ENCODE measurements at regions not wholly inside any gene's neighbourhood (a gene's known extent, or its start where the extent isn't known, plus 50 kb on each side); places are given as distances from the start of the nearest gene placed in this dataset.
"Not testable (repeated sequence)": the region's sequence is repeated elsewhere in the genome, so short reads cannot be mapped to it uniquely, and the experiment has no call there.

DNA sequence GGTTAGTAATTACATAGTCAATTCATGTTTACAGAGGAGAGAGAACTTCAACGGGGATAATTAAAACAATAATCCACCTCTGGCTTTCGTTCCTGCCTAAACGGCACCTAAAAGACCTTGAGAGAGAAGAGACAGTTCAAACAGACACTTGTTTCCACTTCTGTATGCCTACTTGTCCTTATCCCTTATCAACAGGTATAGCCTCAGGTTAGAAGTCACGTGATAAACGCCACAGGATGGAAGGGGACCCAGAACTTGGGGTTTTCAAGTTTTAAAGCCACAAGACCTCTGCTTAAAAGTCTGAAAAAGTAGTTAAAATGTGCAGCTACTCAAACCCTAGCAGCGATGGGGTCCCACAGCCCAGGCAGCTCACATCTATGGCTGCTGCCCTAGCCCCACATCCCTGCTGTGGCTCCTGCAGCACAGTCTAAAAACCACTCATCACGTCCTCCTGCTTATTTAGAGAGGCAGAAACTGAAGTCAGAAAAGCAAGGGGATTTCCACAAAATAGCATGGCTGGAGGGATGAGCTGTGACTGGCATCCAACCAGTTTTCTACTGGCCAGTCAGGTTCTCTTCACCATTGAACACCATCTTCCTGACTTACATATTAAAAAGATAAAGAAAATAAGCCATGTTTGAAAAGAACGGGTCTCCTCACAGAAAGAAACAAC is 51.2 kb upstream of the SEC16B start:
- DNase-seq (ENCODE audit: low spot score) = no peak

DNA sequence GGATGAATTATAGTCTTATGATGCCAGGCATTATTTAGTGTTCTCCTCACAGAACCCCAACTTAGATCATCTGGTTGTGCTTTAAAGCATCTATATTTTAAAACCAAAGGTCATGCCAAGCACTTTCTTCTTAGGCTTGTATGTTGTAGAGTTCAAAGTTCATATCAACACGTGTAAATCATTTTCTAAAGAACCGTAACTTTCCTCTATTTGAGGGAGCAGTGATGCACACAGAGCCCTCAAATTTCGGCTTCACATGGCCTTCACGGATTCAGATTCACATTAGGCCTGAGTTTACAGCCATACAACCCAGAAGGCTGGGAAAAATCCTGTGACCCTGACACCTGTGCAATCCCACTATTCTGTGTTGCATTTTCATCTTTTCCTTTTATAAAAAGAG is 52.1 kb upstream of the SEC16B start:
- DNase-seq (ENCODE audit: low spot score) = no peak

DNA sequence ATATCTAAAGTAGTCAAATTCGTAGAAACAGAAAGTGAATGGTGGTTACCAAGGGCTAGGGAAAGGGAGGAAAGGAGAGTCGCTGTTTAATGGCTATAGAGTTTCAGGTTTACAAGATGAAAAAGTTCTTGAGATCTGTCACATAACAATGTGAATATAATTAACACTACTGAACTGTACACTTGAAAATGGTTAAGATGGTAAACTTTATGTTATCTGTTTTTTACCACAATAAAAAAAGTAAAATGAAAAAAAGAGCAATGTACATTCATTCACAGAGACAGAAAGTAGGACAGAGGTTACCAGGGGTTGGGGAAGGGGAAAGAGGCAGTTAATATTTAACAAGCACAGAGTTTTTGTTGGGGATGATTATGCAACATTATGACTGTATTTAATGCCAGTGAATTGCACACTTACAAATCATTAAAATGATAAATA is 53.3 kb upstream of the SEC16B start:
- no peak for DNase-seq (ENCODE audit: low spot score)

DNA sequence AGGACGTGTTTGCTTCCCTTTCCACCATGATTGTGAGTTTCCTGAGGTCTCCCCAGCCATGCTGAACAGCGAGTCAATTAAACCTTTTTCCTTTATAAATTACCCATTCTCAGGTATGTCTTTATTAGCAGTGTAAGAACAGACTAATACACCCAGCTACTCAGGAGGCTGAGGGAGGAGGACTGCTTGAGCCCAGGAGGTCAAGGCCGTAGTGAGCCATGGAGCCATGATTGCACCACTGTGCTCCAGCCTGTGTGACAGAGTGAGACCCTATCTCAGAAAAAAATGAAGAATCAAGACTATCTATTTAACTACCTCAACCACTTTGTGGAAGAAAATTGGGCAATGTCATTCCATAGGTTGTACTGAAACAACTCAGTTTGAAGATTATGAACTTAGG is 54.6 kb upstream of the SEC16B start:
- no peak for DNase-seq (ENCODE audit: low spot score)

DNA sequence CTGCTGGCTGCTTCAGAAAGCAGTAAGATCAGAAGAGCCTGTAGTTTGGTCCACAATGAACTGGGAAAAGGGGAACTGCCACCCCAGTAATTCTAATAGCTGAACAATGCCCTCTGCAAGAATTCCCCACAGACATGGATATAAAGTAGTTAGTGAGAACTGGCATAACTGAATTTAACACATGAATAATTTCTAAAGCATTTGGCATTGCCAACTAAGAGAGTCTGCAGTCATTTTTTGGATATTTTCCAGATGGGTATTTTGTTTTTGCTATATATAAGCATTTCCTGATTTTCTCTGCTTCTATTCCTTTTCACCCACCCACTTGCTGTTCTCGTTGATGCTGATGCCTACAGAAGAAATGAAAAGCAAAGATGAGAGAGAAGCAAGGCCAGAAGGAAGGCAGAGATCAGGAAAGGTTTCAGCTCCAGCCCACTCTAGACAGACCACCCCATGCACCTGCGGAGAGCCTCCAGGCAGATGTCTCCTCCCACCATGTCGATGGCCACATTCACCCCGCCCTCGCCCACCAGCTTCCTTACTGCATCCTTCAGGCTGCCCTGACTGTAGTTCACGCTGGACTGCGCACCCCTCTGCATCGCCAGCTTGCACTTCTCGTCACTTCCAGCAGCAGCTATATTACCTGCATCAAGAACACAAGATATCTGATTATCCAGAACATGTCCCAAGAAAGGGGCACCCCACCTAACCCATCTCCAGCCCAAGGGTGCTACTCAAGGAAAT is 55.9 kb upstream of the SEC16B start:
- DNase-seq (ENCODE audit: low spot score) = no peak

DNA sequence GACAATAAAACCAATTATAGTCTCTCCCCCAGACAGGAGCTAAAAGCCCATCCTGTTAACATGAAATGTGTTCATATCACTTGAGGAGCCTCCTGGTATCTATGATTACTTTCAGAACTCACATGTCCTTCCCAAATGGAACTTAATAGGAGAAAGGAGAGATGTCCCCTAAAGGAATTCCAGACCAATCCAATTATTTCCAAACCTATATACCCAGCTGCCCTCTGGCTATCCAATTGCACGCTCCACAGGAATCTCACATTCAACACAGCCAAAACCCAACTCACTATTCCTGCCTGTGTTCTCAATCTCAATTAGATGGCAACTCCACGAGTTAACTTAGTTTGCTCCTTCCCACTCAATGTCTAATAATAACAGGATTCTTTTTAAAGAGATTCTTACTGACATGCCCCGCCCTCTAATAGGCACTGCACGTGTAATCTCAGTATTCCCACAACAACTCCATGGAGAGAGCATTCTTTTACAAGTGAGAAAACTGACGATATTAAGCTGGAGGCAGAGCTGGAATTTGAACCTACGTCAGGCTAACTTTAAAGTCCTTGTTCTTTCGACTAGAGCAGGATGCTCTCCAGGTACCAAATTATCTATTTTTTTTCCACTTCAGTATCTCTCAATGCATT is 59.1 kb upstream of the SEC16B start:
- DNase-seq (ENCODE audit: low spot score) = no peak

DNA sequence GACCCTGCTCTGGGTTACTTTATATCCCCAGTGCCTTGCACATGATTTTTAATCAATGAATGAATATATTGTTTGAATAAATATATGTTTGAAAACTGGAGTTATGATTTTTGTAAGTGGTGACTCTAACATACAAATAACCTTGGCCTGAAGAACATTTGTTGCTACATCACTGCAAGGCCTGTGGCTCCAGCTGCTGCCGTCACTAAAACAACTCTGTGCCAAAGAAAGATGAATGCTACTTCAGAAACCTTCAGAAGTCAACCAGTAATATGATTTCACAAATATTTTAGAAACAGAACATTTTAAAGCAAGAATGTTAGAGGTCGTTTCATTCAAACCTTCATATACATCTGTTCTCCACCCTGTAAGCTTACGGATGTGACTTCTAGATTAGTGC is 60.6 kb upstream of the SEC16B start:
- no peak for DNase-seq (ENCODE audit: low spot score)

DNA sequence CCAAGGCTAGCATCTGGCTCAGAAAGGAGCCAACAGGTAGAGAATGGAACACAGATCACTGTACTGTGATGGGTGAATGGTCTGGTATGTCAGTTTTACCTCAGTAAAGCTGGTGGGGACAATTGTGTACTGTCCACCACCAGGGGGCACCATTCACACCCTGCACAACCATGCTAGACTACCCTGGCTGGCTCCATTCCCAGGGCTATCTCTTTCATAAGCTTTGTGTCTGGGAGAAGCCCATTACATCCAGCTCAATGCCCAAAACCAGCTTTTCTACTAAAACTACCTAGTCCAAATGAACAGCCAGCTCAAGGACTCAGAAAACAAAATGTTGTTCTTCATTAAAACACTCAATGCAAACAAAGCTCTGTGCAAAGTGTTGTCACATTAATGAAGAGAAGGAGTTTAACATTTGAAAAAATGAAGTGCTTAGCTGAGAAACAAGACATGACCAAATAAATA is 62.0 kb upstream of the RASAL2 start:
- peak; percentile 94 for DNase-seq (ENCODE audit: low spot score)

DNA sequence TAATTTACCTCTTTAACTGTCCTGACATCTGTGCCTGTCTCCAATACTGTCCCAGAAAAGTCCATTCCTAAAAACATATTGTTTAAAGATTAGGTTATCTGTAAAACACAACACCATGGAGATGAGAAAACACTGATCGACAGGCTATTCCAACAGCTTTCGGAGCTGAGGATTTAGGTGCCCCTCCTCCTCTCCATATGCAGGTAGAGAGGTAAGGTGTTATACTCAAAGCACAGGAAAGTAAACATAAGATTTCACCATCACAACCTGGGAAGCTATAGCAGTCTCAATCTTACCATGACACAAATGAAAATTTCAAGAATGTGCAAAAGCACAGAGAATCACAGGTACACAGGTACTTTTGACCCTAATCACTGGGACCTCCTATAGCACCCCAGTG is 60.9 kb upstream of the RASAL2 start:
- DNase-seq (ENCODE audit: low spot score) = no peak

DNA sequence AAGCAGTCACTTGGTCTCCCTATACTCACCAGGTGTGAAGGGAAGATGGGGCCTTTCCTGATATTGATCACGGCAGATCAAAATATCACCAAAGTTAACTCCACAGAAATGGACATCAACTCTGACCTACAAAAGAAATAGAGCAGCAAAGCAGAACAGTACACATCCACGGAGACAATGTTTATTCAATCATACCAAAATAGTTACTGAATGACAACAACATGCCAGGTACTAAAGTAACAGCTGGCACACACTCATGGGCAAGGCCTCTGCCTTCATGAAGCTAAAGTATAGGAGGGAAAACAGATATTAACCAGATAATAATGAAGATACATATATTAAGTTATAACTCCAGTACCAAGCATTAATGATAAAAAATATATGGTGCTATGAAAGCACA is 59.2 kb upstream of the RASAL2 start:
- DNase-seq (ENCODE audit: low spot score) = no peak

DNA sequence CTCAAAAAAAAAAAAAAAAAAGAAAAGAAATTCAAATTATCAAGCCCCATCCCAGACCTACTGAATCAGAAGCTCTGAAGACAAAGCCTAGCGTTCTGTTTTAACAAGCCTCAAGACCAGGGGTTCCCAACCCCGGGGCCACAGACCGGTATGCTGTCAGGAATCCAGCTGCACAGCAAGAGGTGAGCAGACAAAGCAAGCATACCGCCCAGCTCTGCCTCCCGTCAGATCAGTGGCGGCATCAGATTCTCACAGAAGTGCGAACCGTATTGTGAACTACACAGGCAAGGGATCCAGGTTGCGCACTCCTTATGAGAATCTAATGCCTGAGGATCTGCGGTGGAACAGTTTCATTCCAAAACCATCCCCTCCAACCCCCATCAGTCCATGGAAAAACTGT is 57.8 kb upstream of the RASAL2 start:
- DNase-seq (ENCODE audit: low spot score) = no peak

DNA sequence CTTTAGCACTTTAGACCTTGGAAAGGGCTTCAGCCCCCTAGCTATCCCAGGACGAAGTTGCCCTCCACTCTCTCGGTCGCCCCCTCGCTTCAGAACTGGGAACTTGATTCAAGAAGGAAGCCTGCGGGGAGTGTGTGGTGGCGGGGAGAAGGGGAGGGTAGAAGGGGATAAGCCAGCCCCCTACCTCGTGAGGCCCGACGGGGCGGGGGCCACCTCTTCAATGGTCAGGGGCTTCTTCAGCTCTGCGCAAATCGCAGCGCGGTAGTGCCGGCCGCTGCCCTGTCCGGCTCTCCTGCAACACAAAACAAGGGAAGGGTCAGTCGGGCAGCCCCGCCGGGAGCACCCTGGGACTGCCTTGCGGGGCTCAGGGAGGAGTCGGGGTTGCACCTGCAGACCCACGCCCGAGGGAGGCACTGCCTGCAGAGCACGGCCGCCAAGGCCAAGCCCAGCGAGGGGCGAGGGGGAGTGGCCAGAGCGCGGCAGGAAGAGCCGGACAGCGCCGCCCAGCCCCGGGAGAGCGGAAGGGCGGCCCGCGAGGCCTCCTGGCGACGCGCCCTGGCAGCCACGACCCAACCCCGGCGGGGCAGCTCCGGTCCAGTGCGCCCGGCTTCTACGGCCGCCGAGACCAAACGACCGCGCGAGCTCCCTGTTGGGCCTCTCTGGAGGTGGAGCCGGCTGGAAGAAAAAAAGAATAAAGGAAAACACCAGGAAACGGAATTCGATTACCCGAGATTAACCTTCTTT is 56.2 kb upstream of the RASAL2 start:
- DNase-seq (ENCODE audit: low spot score) = peak; percentile 93

DNA sequence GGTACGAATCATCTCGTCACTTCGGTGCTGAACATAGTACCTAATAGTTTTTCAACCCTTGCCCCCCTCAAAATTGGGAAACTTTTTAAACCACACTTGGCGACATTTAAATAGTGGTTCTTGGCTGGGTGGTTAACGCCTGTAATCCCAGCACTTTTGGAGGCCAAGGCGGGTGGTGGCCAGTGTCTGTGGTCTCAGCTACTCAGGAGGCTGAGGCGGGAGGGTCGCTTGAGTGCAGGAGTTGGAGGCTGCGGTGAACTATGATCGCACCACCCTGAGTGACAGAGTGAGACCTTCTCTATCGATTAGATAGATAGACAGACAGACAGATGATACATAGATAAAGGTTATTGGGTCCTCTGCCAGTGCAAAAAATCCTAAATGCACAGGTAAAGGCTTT is 55.5 kb upstream of the RASAL2 start:
- no peak for DNase-seq (ENCODE audit: low spot score)

DNA sequence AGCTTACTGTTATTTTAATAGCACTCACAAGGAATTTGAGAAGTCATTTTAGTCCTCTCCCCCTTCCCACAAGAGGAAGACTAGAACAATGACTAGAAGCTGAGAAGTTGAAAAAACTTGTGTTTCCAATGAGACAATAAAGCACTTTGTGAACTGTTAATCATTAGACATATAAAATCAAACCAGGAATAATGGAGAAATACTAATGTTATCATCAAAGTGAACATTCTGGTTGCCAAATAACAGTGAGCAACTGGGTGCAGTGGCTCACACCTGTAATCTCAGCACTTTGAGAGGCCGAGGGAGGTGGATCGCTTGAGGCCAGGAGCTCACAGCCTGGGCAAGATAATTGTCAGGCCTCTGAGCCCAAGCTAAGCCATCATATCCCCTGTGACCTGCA is 54.0 kb upstream of the RASAL2 start:
- DNase-seq (ENCODE audit: low spot score) = no peak

DNA sequence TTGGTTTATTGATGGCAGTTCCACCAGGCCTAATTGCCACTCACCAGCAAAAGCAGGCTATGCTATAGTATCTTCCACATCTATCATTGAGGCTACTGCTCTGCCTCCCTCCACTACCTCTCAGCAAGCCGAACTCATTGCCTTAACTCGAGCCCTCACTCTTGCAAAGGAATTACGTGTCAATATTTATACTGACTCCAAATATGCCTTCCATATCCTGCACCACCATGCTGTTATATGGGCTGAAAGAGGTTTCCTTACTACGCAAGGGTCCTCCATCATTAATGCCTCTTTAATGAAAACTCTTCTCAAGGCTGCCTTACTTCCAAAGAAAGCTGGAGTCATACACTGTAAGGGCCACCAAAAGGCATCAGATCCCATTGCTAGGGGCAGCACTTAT is 50.0 kb upstream of the RASAL2 start:
- not testable (repeated sequence) for DNase-seq (ENCODE audit: low spot score)

Measured in AG08395 (cell line).